Left kidney (tissue), 1 donor: ENCODE measurements at regions not wholly inside any gene's neighbourhood (a gene's known extent, or its start where the extent isn't known, plus 50 kb on each side); places are given as distances from the start of the nearest gene placed in this dataset.

Experiments
- DNase-seq: peaks from one replicate; pipeline ENCODE4 v3.0.0-alpha.2; 2013

DNA sequence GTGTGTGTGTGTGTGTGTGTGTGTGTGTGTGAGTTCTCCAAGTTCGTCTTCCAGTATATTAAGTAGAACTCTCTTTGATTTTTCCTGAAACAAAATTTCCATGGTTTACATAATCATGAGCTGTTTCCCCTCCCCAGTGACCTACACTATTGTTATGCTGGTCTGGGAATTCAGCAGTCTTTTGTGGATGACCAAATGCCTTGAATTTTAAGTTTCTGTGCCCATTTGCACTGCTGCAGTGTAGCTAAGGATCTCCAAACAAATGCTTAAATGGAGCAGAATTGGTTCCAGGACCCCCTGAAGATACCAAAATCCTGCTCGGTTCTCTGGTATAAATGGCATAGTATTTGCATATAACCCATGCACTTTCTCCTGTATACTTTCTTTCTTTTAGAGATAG lies 77.2 kb upstream of the SLC34A2 start:
- DNase-seq = no peak

DNA sequence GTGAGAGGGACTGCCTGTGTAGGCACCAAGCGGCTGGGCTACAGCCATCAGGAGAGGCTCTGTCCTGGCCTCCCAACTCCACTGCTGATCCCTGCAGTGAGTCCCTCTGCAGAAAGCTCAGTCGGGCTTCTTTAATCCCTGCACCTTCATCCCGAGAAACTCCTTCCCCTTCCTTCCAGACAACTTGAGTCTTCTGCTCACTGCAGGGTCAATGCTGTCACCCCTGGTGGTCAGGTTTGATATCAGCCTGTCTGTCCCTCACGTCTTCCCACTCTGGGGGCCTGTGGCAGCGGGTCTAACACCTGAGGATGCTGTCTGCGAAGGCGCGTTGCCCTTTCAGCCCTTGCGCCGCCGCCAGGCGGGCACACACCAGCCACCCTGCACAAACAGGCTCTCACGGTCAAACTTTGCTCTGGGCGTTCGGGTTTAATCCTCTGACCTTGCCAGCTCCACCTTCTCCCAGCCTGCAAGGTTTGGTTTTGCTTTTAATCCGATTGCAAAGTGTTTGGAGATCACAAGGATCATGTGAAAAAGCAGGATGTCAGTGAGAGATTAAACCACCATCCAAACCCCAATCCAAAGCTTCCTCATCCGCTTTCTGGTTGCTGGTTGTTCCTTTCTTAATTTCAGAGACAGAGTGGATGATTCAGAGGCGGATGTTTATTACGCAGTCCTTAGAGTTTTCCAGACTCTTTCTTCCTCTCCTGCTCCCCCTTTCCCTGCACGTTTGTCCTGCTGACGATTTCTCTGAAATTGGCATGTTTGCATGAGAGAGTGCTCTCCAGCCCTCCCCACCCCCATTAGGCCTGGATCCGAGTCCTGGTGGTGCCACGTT lies 74.8 kb upstream of the SLC34A2 start:
- DNase-seq = no peak

DNA sequence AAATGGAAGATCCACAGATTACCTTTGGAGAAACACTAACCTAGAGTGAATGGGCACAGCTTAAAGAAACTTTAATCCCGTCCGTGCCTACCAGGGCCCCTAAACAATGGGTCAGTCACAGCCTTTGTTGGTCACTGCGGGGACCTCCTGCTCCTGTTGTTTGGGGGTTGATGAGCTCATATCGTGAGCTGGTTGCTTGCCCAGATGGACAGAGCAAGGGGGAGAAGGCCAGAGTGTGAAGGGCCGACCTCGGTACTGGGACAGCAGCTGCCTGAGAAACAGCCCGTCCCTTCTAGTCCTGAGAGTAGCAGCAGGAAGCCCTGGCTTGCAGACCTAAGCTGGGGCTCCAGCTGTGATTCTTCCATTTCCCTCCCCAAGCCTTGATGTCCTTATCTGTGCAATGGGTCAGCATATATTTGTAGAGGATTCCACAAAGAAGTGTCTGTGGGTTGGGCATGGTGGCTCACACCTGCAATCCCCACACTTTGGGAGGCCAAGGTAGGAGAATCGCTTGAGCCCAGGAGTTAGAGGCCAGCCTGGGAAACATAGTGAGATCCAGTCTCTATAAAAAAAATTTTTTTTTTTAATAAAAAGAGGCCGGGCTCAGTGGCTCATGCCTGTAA lies 69.6 kb upstream of the SLC34A2 start:
- no peak for DNase-seq

DNA sequence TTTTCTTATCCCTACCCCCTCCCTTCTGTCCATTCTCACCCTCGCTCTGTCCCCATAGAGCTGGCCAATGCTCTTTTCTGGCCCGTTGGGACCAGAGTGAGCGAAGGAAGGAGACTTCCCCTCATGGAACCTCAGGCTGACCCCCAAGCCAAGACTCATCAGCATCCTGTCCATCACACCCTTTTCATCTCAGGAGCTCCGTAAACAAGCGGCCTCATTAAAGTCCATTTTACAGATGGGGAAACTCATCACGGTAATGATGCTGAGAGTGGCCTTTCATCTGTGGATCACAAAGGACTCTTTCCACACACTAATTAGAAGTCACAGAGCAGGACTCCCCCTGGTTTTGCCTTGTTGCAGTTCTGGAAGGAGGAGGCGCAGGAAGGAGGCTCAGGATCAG lies 67.4 kb upstream of the SLC34A2 start:
- DNase-seq = no peak

DNA sequence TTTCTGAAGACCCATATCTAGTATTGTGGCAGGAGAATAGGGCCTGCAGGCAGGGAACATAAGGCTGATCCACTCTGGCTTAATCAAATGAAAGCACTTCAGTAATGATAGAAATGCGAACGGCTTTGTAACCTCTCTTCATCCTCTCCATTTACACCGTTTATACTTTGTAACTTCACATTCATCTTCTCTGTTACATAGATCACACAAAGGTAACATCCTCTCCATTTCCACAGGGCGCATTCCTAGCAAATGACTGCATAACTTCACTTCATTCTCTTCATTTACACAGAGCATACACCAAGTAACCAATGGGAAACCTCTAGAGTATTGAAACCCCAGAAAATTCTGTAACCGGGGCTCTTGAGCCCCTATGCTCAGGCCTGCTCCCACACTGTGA lies 65.5 kb upstream of the SLC34A2 start:
- no peak for DNase-seq

DNA sequence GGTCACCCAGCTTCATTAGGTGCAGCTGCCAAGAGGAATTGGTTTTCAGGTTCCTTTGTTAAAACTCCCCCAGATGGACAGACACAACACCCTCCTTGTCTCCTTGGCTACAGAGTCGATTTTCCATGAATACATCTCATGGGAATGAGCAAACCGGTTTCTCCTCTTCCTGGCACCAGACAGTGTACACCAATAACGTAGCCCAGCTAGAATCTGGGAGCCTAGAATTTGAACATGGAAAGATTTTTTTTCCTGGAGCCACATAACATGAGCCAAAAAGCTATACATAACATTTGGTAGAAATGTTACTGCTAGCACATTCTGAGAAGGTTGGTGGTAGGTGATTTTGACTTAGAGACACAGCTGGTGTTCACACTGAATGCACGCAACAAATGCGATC lies 62.9 kb upstream of the SLC34A2 start:
- no peak for DNase-seq
